Fibroblast of skin of right biceps (primary cell): ENCODE measurements at regions not wholly inside any gene's neighbourhood (a gene's known extent, or its start where the extent isn't known, plus 50 kb on each side); places are given as distances from the start of the nearest gene placed in this dataset.
A peak's percentile ranks its signal among the peaks of the same experiment; 100 is the strongest.

ENCODE experiments used
- DNase-seq: peaks from one replicate; pipeline ENCODE4 v3.0.0-alpha.2; 2013

DNA sequence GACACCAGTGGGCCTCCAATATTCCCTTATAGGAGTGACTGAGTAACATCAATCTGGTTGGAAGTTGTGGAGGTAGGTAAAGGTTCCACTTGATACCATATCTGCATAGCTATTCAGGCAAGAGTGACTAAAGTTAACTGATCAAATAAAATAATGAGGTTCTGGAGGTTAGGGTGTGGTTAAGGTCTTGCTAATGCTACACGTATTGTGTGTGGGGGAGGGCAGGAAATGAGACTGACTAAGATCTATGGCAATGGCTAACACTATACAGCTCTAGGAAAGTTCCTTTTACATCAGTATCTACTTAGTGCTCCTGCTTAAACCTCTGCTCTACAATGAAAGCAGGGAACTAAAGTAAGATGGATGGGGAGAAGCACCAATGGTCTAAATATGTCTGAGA is 149.1 kb upstream of the MGAT5 start:
- no peak for DNase-seq

DNA sequence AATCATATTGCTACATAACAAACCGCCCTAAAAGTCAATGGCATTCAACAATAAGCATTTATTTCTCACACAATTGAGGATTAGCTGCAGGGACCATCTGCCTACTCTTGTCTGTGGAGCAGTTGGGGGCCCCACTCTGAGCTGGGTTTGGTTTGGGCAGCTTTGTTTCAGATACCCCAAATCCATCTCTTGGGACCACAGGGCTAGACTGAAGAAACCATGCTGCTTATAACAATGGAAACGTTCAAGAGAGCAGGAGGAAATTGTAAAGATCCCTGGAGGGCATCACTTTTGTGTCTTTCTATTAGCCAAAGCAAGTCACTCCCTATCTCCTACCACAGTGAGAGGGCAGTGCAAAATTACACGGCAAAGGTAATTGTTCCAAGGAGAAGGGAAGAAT is 146.5 kb upstream of the MGAT5 start:
- no peak for DNase-seq

DNA sequence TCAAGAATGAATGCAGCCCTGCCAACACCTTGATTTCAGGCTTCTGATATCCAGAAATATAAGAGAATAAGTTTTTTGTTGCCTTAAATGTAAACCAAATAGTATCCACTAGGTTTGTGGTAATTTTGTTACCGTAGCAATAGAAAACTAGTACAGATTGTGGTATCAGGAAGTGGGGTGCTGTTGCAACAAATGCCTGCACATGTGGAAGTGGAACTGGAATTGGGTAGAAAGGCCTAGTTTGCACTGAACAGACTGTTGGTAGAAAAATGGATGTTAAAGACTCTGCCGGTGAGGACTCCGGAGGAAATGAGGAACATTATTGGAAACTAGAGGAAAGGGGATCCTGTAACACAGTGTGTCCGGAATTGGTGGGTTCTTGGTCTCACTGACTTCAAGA is 145.8 kb upstream of the MGAT5 start:
- DNase-seq: no peak

DNA sequence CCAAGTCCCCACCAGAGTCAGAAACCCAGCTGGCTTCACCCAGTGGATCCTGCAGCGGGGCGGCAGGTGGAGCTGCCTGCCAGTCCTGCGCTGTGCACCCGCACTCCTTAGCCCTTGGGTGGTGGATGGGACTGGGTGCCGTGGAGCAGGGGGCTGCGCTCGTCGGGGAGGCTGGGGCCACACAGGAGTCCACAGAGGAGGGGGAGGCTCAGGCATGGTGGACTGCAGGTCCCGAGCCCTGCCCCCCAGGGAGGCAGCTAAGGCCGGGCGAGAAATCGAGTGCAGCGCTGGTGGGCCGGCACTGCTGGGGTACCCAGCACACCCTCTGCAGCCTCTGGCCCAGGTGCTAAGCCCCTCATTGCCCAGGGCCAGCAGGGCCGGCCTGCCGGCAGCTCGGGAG is 144.6 kb upstream of the MGAT5 start:
- DNase-seq: no peak

DNA sequence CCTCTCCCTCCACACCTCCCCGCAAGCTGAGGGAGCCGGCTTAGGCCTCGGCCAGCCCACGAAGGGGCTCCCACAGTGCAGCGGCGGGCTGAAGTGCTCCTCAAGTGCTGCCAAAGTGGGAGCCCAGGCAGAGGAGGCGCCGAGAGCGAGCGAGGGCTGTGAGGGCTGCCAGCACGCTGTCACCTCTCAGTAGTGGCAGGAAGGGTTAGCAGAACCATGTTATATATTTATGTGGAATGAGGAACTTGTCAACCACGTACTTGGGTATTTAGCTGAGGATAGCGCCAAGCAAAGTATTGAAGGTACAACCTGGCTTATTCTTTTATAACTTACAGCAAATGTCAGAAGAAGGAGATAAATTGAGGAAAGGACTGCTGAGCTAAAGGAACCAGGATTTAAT is 144.1 kb upstream of the MGAT5 start:
- no peak for DNase-seq

DNA sequence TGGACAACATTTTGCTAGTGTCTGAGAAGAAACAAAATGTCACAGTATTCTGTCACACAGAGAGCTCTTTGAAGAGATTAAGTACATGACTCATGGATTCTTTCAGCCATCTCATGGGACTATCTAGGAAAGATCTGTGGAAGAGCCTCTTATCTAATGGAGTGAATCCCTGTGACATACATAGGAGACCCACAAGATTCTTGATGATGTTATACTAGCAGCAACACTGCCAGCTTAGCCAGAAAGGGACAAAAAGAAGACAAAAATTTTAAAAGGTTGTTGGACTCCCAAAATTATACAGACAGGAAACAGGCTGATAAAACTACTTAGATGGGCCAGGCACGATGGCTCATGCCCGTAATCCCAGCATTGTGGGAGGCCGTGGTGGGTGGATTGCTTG is 143.3 kb upstream of the MGAT5 start:
- no peak for DNase-seq

DNA sequence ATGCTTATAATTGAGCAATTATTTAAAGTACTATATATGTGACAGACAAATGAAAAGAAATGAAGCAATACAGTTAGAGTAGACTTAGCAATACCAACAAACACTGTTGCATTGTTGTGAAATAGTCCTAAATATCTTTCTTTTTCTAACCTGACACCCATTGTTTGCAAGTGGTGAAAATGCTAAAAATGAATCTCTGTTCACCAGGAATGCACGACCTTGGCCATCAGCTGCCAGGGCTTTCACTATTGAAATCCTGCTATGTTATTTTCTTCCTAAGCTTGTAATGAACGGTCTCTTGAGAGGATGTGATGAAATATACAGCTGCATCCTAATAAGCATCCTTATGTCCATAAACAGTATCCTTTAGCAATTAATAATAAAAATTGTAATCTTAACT is 136.2 kb upstream of the MGAT5 start:
- DNase-seq: no peak

DNA sequence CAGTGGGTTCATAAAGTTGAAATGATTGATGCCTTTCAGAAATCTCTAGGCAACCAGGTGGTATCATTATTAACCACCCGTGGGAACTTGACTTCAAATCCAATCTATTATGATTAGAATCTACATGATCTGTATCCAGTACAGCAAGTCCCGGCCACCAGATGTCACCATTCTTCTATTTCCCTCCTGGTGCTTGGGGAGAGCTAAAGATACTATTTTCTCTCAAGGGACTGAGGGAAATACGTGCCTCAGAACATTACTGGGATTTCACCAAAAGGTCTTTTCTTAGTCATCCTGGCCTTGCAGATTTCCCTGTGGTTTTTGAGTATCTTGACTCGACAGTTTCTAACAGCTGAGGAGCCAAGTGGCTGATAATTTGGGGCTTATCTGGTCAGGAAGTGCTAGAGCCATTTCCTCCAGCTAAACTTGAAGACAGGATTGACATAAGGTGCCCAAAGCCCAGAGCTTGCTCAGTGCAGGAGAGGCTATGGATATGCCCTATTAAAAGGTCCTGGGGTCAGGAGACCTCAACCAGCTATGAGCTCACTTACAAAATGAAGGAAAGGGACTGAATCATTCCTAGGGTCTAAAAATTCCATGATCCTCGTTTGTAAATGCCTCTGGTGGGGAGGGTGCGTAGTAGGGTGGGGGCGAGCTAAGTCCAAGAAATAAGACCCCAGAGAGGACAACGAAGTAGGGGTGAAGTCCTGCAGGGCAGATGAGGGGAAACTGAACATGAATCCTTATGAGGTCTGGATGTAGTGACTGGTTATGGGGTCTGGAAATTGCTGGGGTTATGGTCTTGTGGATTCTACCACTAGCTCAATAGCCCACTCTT is 135.4 kb upstream of the MGAT5 start:
- peak; percentile 96 for DNase-seq

DNA sequence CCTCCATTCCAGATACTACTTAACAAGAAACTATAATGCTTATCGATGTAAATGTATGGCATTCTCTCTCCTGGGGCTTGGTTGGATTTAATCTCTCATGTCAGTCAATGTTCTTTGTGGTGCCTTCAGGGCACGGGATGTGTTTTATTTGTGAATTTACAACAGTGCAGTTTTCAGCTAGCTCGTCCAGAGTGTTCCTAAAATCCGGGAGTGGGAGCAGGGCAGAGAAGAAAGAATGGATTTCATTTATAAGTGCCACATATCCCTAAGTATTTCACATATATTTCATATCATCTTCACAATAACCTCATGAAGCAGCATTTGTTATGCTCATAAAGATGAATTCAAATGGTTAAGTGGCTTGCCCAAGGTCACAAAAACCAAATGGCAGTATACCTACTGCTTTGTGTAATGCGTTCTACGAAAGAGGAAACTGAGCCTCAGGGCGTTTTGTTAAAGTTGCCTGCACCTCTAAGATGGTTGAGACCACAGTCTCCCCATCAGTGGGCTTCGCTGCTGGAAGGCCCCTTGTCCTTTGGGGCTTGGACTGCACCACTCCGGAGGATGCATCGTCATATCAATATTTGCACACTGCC is 134.7 kb upstream of the MGAT5 start:
- no peak for DNase-seq

DNA sequence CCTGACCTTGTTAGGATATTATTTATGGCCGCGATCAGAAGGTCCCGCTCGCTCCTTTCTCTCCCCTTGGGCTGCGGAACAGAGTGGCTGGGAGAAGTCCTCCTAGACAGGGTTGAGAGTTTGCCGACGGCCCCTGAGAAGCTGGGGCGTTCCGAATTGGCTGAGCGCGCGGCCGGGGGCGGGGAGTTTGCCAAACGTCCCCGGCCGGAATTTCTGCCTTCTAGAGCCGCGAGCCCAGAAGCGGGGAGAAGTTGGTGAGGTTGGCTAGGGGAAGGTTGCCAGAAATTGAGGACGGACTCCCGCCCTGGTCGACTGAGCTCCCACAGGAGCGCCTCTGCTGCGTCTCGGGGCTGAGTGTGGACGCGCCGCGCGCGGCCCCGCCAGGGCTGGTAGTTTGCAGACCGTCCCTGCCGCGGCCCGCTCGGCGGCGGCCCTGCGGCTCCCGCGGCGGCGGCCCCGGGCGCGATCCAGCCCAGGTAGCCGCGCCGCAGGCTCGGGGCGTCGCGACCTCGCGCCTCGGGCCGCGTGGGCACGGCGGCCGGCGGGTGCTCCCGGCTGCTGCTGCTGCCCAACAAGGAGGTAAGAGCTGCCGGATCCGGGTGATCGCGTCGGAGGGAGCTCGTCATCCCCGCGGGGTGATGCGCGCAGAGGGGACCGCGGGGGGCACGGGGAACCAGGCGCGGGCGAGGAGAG is 134.0 kb upstream of the MGAT5 start:
- peak; percentile 95 for DNase-seq

DNA sequence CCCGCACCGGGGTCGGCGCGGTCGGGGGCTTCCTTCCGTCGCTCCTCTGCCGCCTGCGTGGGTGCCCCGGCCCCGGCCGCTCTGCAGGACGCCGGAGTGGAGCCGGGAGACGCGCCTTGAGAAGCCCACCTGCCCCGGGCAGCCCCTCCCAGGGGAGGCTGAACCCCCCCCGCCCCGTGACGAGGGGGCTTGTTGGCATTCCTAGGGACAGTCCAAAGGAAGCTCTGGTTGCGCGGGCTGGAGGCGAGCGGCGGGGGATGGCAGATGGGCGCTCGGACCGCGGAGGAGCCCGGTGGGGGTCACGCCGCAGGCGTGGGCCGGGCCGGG is 133.5 kb upstream of the MGAT5 start:
- peak; percentile 12 for DNase-seq

DNA sequence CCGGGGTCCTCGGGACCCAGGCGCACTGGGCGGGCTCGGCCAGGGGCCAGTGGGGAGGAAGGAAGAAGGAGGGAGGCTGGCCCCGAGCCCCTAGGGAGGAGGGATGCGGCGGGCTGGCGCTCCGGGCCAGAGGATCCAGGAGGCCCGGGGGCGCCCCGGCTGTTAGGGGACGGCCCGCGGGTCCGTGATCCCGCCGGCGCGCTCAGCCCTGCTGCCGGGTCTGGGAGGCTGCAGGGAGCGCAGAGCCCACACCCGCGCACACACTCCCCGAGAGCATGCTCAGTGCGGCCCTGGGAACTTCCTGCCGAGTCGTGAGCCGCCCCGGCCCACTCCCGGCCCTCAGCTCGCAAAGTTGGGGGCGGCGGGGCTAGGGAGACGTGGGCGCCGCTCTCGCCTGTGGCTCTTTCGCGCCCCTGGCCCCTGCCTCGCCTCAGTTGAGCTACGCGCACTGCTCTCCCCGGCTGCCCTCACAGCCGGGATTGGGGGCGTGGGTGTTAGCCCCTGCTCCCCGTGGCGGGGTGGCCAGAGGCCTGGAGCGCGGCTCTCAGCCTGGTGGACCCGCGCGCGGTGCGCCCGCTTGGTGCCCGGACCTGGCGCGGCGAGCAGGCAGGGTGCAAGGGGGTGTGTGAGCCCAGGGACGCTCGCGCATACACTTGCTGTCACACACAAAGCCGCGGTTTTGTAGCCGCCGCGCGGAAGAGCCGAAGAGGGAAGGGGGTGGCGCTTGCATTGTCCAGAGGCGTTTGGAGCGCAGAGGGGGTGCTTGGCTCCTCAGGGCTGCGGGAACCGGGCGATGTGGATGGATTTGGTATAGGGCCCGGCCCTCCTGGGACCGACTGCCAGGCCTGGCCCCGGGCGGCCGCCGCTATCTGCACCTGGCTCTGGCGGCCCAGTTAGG is 132.9 kb upstream of the MGAT5 start:
- DNase-seq: peak; percentile 70

DNA sequence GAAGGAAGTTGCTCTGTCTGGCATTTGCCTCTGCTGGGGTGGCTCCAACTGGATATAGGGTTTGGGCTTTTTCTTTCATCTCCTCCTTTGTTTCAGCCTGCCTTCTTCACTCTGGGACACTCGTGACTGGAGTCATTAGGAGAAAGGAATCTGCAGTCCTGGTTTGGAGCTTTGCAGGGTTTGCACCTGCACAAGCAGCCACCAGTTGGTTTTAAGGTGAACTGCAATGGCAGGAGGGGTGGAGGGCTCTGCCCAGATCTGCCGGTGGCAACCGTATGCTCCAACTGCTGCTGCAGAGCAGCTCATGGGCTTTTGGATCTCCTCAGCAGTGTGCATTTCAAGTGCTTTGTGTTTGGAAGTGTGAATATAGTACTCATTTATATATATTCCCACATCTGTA is 131.3 kb upstream of the MGAT5 start:
- DNase-seq: no peak

DNA sequence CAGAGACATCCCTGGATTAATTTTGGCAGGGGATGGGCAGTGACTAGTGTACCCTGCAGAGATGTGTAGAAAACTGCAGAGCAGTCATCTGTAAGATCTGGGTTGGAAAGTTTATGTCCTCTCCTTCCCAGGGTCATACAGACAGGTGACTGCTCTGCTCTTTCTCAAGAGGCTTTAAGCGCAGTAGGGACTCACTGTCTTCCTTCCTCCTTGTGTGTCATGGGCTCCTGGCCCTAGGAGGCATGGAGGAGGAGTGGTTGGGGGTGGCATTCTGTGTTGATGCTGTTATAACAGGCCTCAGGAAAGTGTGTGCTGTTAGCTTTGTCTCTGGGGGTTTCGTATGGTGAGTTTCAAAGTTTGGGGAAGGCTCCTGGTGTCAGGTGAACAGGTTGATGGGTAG is 130.5 kb upstream of the MGAT5 start:
- no peak for DNase-seq

DNA sequence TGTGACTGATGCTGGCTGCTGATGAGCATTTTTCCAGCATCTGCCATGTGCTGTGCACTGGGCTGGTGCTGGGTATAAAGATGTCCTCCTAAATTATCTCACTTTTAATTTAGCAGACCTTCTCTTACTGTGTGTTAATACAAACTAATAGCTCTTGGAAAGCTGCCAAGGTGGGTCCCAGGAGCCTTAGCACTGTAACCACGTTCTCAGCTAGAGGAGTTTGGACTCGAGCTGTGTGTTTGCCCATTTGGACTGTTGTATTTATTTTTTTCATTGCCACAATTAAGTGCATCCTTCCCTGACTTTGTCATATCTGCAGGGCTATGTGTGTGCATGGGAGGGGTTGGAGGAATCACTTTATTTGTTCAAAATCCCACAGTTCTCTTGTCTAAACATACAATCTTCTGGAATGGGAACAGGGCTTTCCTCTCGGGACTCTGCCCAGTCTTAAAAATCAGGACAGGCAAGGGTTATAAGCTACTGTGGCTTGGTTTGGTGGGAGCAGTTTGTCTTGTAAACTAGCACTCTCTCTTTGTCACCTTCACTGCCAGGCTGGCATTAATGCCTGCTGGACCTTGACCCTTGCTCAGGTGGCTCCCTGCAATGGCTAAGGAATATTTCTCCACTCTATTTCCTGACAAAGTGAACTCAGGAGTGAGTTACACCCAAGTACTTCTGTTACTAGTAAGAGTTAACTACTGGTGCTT is 129.7 kb upstream of the MGAT5 start:
- peak; percentile 12 for DNase-seq

DNA sequence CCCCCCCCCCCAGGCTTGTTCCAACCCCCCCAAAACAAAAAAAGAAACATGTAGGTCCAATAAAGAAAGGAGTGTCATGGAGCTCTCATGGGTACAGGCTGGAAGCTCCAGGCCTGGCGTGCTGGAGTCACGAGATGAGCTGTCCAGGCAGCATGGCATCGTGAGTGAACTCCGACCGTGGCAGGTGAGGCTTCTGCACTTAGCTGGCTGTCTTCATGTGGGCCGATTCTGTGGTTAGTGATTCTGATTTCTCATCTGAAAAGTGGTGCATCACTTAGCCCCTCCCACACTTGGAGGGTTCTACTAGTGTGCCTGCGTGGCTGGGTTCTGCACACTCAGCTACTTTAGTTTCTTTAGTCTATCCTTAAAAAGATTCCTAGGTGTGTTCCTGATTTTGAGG is 126.4 kb upstream of the MGAT5 start:
- DNase-seq: no peak

DNA sequence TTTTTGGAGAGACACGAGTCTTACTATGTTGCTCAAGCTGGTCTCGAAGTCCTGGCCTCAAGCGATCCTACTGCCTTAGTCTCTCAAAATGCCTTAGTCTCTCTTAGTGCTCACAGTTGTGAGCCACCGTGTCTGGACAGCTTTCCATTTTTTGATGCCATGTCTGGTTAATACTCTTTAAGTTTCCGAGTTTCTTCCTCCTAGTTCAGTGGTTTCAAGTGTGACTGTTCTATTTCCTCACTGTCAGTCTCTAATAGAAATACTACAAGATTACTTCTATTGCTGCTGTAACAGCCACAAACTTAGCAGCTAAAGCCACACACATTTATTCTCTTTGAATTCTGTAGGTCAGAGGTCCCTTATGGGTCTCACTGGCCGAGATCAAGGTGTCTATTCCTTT is 125.1 kb upstream of the MGAT5 start:
- no peak for DNase-seq

DNA sequence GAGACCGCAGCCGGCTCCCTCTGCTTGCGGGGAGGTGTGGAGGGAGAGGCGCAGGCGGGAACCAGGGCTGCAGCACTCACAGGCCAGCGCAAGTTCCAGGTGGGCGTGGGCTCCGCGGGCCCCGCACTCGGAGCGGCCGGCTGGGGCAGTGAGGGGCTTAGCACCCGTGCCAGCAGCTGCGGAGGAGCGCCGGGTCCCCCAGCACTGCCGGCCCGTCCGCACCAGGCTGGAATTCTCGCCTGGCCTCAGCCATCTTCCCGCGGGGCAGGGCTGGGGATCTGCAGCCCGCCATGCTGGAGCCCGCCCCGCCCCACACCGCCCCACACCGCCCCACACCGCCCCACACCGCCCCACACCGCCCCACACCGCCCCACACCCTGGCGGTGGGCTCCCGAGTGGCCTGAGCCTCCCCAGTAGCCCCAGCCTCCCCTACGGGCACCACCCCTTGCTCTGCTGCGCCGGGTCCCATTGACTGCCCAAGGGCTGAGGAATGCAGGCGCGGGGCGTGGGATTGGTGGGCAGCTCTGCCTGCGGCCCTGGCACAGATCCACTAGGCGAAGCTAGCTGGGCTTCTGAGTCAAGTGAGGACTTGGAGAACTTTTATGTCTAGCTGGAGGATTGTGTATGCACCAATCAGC is 123.9 kb upstream of the MGAT5 start:
- no peak for DNase-seq

DNA sequence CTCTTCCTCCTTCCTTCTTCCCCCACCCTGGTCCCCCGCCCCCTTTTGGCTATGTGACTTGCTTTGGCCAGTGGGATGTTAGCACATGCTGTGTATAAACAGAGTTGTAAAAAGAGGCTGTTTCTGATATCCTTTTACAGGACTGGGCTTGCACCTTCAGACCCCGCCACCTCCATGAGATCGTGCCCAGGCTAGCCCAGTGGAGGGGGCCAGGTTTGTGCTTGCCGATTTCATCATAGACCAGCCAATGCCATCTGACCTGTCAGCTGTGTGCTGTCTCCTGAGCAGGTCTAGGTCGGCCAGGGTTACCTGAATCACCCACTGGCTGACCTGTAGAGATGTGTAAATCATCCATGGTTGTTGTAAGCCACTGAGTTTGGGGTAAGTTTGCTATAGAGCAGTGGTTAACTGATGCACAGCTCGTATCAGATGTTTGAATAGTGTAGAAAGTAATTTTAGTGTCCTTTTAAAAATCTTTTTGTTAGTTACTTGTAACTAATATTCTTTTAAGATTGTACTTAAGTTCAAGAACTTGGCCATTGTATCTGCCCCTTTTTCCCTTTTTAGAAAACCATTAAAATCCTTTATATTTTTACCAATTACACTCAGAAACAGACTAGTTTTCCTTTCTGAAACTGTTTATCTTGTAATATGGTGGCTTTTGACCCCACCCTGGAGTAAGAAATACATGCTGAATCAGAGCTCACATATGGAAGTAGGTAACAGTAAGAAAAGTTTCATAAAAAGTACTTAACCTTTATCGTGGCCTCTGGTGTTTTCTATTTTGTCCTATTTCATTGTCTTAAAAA is 122.0 kb upstream of the MGAT5 start:
- DNase-seq: no peak

DNA sequence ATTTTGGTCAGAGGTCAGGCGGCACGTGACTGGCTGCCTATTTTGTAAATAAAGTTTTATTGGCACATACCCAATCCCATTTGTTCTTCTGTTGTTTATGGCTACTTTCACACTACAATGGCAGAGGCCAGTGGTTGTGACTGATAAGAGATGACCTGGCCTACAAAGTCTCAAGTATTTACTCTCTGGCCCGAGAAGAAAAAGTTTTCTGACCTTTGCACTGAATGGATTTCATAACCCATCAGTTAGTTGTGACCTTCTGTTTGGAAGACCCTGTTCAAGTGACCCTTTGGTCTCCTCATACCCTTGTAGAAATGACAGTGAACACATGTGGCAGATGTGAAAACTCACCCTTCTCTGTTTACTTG is 121.4 kb upstream of the MGAT5 start:
- no peak for DNase-seq

DNA sequence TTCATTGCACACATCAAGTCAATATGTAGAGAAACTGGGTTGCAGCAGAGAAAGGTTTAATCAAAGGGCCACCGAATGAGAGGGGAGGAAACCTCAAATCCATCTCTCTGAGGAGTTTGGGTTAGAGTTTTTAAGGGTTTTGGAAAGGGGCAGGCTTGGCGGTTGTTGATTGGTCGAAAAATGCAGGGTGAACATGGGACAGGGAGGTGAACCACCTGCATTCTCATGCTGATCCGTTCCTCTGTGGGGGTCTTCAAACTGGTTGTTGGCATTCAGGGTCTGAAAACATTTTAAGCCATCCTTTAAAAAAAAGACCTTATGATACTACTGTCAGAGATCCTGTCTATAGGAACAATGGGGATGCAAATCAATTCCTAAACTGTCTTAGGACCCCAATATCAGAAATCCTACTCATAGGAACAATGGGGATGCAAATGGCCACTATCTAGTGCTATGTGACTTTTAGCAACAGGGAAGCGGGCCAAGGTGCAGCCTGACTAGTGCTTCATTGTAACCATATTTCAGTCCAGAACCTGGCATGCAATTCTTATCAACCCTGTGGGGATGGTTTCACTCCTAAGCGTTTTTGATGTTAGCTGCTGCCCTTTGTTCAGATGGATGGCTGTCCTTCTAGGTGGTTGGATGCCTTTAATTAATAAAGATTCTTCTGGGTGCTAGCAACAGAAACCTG is 120.1 kb upstream of the MGAT5 start:
- no peak for DNase-seq
